CD4-positive, alpha-beta T cell (primary cell): ENCODE measurements at regions not wholly inside any gene's neighbourhood (a gene's known extent, or its start where the extent isn't known, plus 50 kb on each side); places are given as distances from the start of the nearest gene placed in this dataset.

Experiments used
- ATAC-seq: fragments of 200-7000 bp; cut with Tn5 transposase; one replicate; pipeline ENCODE4 v1.10.0; 2022; ENCODE audit warnings: mild to moderate bottlenecking; ENCODE audit not compliant: poor library complexity
- CTCF ChIA-PET: fragments of 350-600 bp; sonication (Branson Sonifier 250); formaldehyde crosslinking; loops from one replicate; lab custom pipeline; 2021; ENCODE audit warnings: antibody characterized with exemption, inconsistent platforms; lab: Charles Lee
- POLR2A ChIA-PET: fragments of 350-600 bp; sonication (Branson Sonifier 250); formaldehyde crosslinking; loops from one replicate; lab custom pipeline; 2021; ENCODE audit warnings: antibody characterized with exemption, inconsistent platforms; lab: Charles Lee
- DNase-seq, 14 experiments: peaks; one replicate each; pipeline ENCODE4 v3.0.0-alpha.2; 2013 to 2020; ENCODE audit warnings: mixed read lengths in 2 of 14
- H3K27ac ChIP-seq, 2 donors: one replicate each; pipeline versions ENCODE4 v1.5.1 to v1.7.0; 2013; ENCODE audit warnings: low read length in 2 of 2, low read depth in 1 of 2, mild to moderate bottlenecking in 1 of 2
- H3K27me3 ChIP-seq, 2 experiments: 1 replicate in 1 of 2; 2 replicates in 1 of 2; pipeline versions ENCODE4 v1.6.1 to v1.7.0; 2013; ENCODE audit warnings: low read length in 2 of 2, control low read depth in 1 of 2, mild to moderate bottlenecking in 1 of 2, moderate library complexity in 1 of 2; ENCODE audit not compliant: insufficient read depth in 2 of 2, control insufficient read depth in 1 of 2
- H3K36me3 ChIP-seq: one replicate; pipeline ENCODE4 v1.6.1; 2013; ENCODE audit warnings: low read length, control low read depth; ENCODE audit not compliant: insufficient read depth
- H3K4me1 ChIP-seq: one replicate; pipeline ENCODE4 v1.6.1; 2013; ENCODE audit warnings: low read length, control low read depth; ENCODE audit not compliant: insufficient read depth
- H3K4me3 ChIP-seq: one replicate; pipeline ENCODE4 v1.5.1; 2013; ENCODE audit warnings: mild to moderate bottlenecking, low read length, moderate library complexity
- H3K9me3 ChIP-seq, 2 experiments: 1 replicate in 1 of 2; 2 replicates in 1 of 2; pipeline versions ENCODE4 v1.6.1 to v1.7.0; 2013; ENCODE audit warnings: low read length in 2 of 2, mild to moderate bottlenecking in 2 of 2, control low read depth in 1 of 2, moderate library complexity in 1 of 2; ENCODE audit not compliant: control insufficient read depth in 1 of 2, insufficient read depth in 1 of 2
- H3K27ac Mint-ChIP-seq: one replicate; pipeline ENCODE4 v1.8.0; 2020; ENCODE audit warnings: mixed read lengths
- H3K27me3 Mint-ChIP-seq: one replicate; pipeline ENCODE4 v1.8.0; 2021; ENCODE audit warnings: mixed read lengths
- H3K36me3 Mint-ChIP-seq: one replicate; pipeline ENCODE4 v1.8.0; 2021; ENCODE audit warnings: low read depth, mixed read lengths
- H3K4me1 Mint-ChIP-seq: one replicate; pipeline ENCODE4 v1.8.0; 2021; ENCODE audit warnings: low read depth, mixed read lengths
- H3K4me3 Mint-ChIP-seq: one replicate; pipeline ENCODE4 v1.8.0; 2020; ENCODE audit warnings: mild to moderate bottlenecking, mixed read lengths
- H3K9me3 Mint-ChIP-seq: one replicate; pipeline ENCODE4 v1.8.0; 2020; ENCODE audit warnings: mixed read lengths
- CTCF ChIP-seq: fragments of 200-600 bp; IDR thresholded peaks from one replicate; pipeline ENCODE4 v1.8.0; 2022; ENCODE audit warnings: antibody characterized with exemption, mild to moderate bottlenecking
- intact Hi-C, 2 experiments: fragments of 100-400 bp; cut with DNase I in 1 of 2; cut with micrococcal nuclease in 1 of 2; formaldehyde crosslinking; loops; one replicate each; pipeline versions ENCODE4 v1.15.1 to v1.9.0; 2023 to 2025; cut with DNase I, micrococcal nuclease

GRCh38 chr18:53702480-53702879, 522.0 kb downstream of the MBD2 start:
- no peaks in the 10 kb centered on the region for H3K4me1 Mint-ChIP-seq
- H3K27me3 Mint-ChIP-seq: no peaks in the 10 kb centered on the region
- CTCF ChIA-PET: no interaction called here

DNA sequence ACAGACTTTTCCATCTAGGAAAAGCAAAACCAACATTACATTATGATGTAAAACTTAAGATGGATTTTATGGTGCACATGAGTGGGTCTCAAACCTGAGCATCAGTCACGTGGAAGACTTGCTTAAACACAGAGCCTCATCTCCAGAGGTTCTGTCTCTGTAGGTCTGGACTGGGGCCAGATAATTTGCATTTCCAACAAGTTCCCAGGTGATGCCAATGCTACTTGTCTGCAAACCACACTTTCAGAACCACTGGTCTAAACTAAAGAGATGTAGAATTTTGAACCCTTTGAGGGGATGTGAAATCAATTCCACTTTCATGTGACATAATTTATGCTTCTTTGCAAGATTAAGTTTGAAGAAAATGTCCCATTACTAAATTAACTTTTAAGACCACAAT, 522.8 kb downstream of the MBD2 start:
- H3K4me1 ChIP-seq: no peaks in the 10 kb centered on the region
- POLR2A ChIA-PET: no interaction called here
- CTCF ChIA-PET: no interaction called here
- ATAC-seq: no peak
- TF ChIP-seq CTCF: no peak
- Mint-ChIP-seq H3K9me3 (no peaks in the 10 kb centered on the region), H3K36me3 (no peaks in the 10 kb centered on the region), H3K4me3 (no peak overlapping the region), H3K27me3 (no peaks in the 10 kb centered on the region), H3K27ac (no peak overlapping the region), H3K4me1 (no peaks in the 10 kb centered on the region)
- no peak overlapping the region for H3K27ac ChIP-seq
- DNase-seq: no peak
- H3K9me3 ChIP-seq: no peaks in the 10 kb centered on the region
- no peaks in the 10 kb centered on the region for H3K27me3 ChIP-seq
- H3K36me3 ChIP-seq: no peaks in the 10 kb centered on the region
- intact Hi-C loops: no loop called here
- no peak overlapping the region for H3K4me3 ChIP-seq

More at GRCh38 chr18:53702480-53702879, 522.0 kb downstream of the MBD2 start:
- Mint-ChIP-seq H3K4me3 (no peak overlapping the region), H3K36me3 (no peaks in the 10 kb centered on the region), H3K27ac (no peak overlapping the region), H3K9me3 (no peaks in the 10 kb centered on the region)
- ATAC-seq: no peak
- no peaks in the 10 kb centered on the region for H3K4me1 ChIP-seq
- no peak overlapping the region for H3K4me3 ChIP-seq
- H3K27ac ChIP-seq: no peak overlapping the region
- DNase-seq: no peak
- POLR2A ChIA-PET: no interaction called here
- intact Hi-C loops: no loop called here
- no peaks in the 10 kb centered on the region for H3K27me3 ChIP-seq
- no peaks in the 10 kb centered on the region for H3K36me3 ChIP-seq
- TF ChIP-seq CTCF: no peak
- H3K9me3 ChIP-seq: no peaks in the 10 kb centered on the region

- intact Hi-C loops: no loop called here
- Histone ChIP-seq H3K36me3 (no peaks in the 10 kb centered on the region), H3K9me3 (no peaks in the 10 kb centered on the region), H3K4me1 (no peaks in the 10 kb centered on the region), H3K27ac (no peak overlapping the region), H3K27me3 (no peaks in the 10 kb centered on the region), H3K4me3 (no peak overlapping the region)
- DNase-seq: no peak
- H3K27me3 Mint-ChIP-seq: no peaks in the 10 kb centered on the region
- CTCF ChIA-PET: no interaction called here
- TF ChIP-seq CTCF: no peak
- H3K36me3 Mint-ChIP-seq: no peaks in the 10 kb centered on the region
- POLR2A ChIA-PET: no interaction called here
- no peak overlapping the region for H3K27ac Mint-ChIP-seq
- no peaks in the 10 kb centered on the region for H3K4me1 Mint-ChIP-seq
- no peak for ATAC-seq
- no peaks in the 10 kb centered on the region for H3K9me3 Mint-ChIP-seq
- H3K4me3 Mint-ChIP-seq: no peak overlapping the region
Observed at GRCh38 chr18:53698907-53699306, 525.6 kb downstream of the MBD2 start.
